Testis (tissue), 2 donors: ENCODE measurements at regions not wholly inside any gene's neighbourhood (a gene's known extent, or its start where the extent isn't known, plus 50 kb on each side); places are given as distances from the start of the nearest gene placed in this dataset.

Source experiments
- CTCF ChIP-seq, 3 experiments: fragments of 450-650 bp in 2 of 3; fragments of 200-600 bp in 1 of 3; sonication (generic) in 1 of 3; IDR thresholded peaks; one replicate each; pipeline ENCODE4 v1.5.1; 2016 to 2019; ENCODE audit warnings: antibody characterized with exemption in 3 of 3, mild to moderate bottlenecking in 2 of 3, moderate library complexity in 1 of 3
- POLR2A ChIP-seq: fragments of 450-650 bp; IDR thresholded peaks from one replicate; pipeline ENCODE4 v1.6.1; 2017; ENCODE audit warnings: antibody characterized with exemption, mild to moderate bottlenecking, moderate library complexity

GRCh38 chr22:27168681-27169080 lies 511.3 kb downstream of the MIAT start:
- TF ChIP-seq POLR2A (no peak), CTCF (IDR thresholded peaks at IDR 0.05) (no peak)
